ENCODE measurements at regions not wholly inside any gene's neighbourhood (a gene's known extent, or its start where the extent isn't known, plus 50 kb on each side); places are given as distances from the start of the nearest gene placed in this dataset.

- no peak for DNase-seq
Observed at GRCh38 chr2:120809609-120810440, 74.2 kb downstream of the GLI2 start.

- no peak for DNase-seq
Observed at GRCh38 chr2:120810639-120811038, 75.0 kb downstream of the GLI2 start.

GRCh38 chr2:120812866-120813265, 77.2 kb downstream of the GLI2 start:
- no peak for DNase-seq

- no peak for DNase-seq
Observed at GRCh38 chr2:120814352-120814751, 78.7 kb downstream of the GLI2 start.

- no peak for DNase-seq
Observed at GRCh38 chr2:120815292-120815691, 79.6 kb downstream of the GLI2 start.

- no peak for DNase-seq
Observed at GRCh38 chr2:120817136-120817955, 81.7 kb downstream of the GLI2 start.

GRCh38 chr2:120817956-120818325, 82.3 kb downstream of the GLI2 start:
- DNase-seq, result no peak

- no peak for DNase-seq
Observed at GRCh38 chr2:120818441-120818920, 82.8 kb downstream of the GLI2 start.

GRCh38 chr2:120819720-120820210, 84.1 kb downstream of the GLI2 start:
- DNase-seq, result no peak

- peak; percentile 64 for DNase-seq
Observed at GRCh38 chr2:120820263-120820952, 84.7 kb downstream of the GLI2 start.

- DNase-seq, result no peak
Observed at GRCh38 chr2:120820953-120821279, 85.2 kb downstream of the GLI2 start.

GRCh38 chr2:120821446-120822160, 85.9 kb downstream of the GLI2 start:
- DNase-seq, result no peak

- no peak for DNase-seq
Observed at GRCh38 chr2:120822933-120823332, 87.3 kb downstream of the GLI2 start.

GRCh38 chr2:120823551-120823950, 87.9 kb downstream of the GLI2 start:
- DNase-seq, result no peak

GRCh38 chr2:120824246-120824645, 88.6 kb downstream of the GLI2 start:
- DNase-seq, result no peak

GRCh38 chr2:120825370-120826259, 89.9 kb downstream of the GLI2 start:
- peak; percentile 66 for DNase-seq

- peak; percentile 66 for DNase-seq
Observed at GRCh38 chr2:120826260-120826648, 90.6 kb downstream of the GLI2 start.

GRCh38 chr2:120826716-120827410, 91.2 kb downstream of the GLI2 start:
- peak; percentile 41 for DNase-seq

GRCh38 chr2:120828066-120828465, 92.4 kb downstream of the GLI2 start:
- DNase-seq, result no peak

- DNase-seq, result no peak
Observed at GRCh38 chr2:120828829-120829632, 93.4 kb downstream of the GLI2 start.

All from NCI-H1694 (cell line).